Left cardiac atrium (tissue), 4 donors: ENCODE measurements at regions not wholly inside any gene's neighbourhood (a gene's known extent, or its start where the extent isn't known, plus 50 kb on each side); places are given as distances from the start of the nearest gene placed in this dataset.
A peak's percentile ranks its signal among the peaks of the same experiment; 100 is the strongest.
"Not testable (repeated sequence)": the region's sequence is repeated elsewhere in the genome, so short reads cannot be mapped to it uniquely, and the experiment has no call there.

ENCODE experiments used
- ATAC-seq, 2 donors: fragments of 200-7000 bp; cut with Tn5 transposase; one replicate each; pipeline ENCODE4 v1.9.1; 2020; ENCODE audit warnings: mild to moderate bottlenecking in 2 of 2, moderate library complexity in 2 of 2
- DNase-seq: peaks from one replicate; pipeline ENCODE4 v3.0.0-alpha.2; 2020
- intact Hi-C, 2 donors: fragments of 100-400 bp; cut with DNase I; formaldehyde crosslinking; loops; one replicate each; pipeline versions ENCODE4 v1.14.1 to v1.15.1; 2022 to 2023
- donor health status: DM: no; HTN: yes; CAD: no.
- donor health status: DM: no; HTN: yes; CAD: no; lungs with severe emphysema.
- donor health status: DM: yes; HTN: yes; CAD: no.
- donor health status: Dilated cardiomyopathy.

DNA sequence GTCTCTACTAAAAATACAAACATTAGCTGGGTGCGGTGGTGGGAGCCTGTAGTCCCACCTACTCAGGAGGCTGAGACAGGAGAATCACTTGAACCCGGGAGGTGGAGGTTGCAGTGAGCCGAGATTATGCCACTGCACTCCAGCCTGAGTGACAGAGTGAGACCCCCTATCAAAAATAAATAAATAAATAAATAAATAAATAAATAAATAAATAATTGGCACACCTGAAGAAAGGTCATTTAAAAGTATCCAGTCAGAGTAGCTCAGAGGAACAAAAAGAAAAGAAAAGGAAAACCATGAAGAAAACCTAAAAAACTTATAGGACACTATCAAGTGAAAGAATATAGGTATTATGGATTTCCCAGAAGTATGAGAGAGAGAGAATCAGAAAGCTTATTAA is 330.1 kb upstream of the AR start:
- ATAC-seq, DNase-seq, intact Hi-C loops: not testable (repeated sequence)

DNA sequence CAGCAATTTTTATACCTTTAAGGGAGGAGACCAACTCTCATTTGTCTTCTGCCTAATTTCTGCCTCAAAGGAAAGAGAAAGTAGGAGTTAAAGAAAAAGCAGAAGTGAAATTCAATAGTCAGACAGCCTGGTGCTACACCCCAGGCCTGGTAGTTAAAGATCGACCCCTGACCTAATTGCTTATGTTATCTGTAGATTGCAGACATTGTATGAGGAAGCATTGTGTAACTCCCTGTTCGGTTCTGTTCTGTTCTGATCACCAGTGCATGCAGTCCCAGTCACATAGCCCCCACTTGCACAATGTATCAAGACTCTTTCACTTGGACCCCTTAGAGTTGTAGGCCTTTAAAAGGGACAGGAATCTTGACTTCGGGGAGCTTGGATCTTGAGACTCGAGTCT is 335.9 kb upstream of the AR start:
- intact Hi-C loops: no loop called here
- ATAC-seq (no peak), DNase-seq (no peak)

DNA sequence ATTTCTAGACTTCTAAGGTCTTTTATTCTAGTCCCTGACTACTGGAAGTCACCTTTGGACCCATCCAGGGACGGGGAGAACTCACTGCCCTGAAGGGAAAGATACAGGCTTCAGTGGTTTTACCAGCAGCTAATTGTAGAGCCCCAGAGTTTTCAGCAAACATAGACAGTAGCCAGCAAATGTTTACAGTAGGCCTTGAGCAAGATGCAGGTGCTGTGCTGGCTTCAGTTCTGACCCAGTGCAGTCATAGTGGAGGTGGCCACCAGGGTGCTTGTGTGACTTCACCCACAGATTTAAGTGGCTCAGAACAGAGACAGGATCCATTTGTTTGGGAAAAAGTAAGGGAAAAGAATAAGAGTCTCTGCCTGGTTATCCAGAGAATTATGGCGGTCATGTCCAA is 384.4 kb upstream of the AR start:
- ATAC-seq: no peak
- intact Hi-C loops: no loop called here
- DNase-seq: no peak

DNA sequence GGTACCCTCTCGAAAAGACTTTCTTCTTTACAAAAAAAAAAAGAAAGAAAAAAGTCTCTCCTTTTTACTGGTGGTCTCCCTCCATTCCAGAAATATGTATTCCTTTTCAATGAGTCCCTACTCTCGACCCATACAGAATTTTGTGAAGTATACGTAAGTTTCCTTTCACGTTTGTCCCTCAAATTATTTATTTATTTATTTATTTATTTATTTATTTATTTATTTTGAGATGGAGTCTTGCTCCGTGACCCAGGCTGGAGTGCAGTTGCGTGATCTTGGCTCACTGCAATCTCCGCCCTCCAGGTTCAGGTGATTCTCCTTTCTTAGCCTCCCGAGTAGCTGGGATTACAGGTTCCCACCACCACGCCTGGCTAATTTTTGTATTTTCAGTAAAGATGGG is 429.2 kb upstream of the AR start:
- intact Hi-C loops: no loop called here
- ATAC-seq (no peak), DNase-seq (no peak)

DNA sequence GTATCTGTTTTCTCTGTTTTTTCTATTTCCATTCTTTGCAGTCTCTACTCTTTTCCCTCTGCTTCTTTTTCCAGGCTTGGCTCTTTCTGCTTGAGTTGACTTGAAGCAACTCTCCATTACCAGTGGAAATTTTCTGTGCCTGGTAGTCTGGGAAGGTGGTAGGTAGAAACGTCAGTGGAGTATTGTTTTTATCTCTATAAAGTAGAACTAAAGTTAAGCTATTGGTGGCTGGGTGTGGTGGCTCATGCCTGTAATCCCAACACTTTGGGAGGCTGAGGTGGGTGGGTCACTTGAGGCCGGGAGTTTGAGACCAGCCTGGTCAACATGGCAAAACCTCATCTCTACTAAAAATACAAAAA is 438.1 kb upstream of the AR start:
- DNase-seq: no peak
- no peak for ATAC-seq
- intact Hi-C loops: no loop called here

DNA sequence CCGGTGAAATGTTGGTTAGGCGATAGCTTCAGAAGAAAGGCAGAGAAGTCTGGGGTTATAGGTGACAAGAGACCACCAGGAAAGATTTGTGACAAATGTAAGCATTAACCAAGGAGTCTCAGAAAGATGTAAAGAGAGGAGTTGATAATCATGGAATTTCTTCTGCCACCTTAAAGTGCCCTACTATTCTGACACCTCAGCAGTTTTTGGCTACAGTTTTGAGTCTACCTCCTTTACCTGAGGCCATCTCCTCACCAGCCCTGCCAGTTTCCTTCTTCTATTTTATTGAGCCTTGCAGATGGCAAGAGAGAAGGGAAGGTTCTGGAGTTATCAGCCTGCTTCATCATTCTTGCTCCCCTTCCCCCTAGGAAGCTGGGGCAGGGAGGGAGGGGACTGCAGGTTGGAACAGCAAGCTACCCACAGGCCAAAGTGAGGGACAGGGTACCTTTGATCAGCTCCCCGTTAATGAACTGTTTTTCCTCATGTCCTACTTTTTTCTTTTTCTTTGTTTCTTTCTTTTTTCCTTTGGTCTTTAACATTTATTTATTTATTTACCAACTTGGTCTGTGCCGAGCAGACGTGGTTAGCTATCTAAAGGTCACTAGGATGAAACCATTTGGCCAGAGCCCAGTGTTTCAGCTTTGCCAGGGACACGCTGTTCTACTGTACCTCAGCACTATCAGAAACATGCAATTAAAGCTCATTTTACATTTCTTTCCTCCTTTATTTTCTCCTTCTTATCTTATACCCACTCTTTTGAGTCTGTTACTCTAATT is 438.7 kb upstream of the AR start:
- intact Hi-C loops: no loop called here
- peak in 1 of 2 donors; percentile 59 for ATAC-seq
- peak; percentile 18 for DNase-seq

DNA sequence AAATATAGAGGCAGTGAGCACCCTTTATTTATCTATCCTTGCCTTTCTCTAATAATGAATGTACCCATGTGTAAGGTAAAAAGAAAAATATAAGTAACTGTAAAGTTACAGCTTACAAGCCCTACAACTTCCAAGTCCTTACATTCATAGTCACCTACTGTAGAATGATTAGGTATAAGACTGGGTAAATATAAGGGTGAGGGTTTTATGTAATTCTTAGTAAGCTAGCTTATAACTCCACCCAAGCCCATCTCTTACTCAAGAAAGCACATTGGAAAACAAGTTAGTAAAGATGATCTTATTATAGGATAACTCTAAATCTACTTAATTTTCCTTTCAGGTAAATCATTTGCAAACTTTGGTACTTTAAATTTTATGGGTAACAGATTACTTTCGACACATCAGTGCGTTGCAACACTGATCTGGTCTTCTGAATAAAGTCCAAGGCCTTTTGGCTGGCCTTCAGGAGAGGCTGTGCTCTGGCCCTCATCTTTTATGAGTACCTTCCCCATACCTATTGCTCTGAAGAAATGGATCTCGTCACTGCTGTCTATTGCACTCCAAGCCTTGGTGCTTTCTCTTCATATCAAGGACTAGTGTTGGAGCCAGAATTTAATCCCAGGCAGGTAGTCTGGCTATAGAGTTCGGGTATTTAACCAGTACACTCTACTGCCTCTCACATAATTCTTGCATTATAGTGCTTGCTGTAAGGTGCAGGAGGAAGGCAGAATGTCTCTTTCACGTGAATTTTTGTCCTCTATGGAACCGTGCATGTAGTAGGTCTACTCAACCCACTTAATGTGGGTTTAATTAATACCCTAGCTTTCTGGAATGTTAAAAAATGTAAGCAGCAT is 443.6 kb upstream of the AR start:
- DNase-seq (no peak), ATAC-seq (no peak)
- intact Hi-C loops: no loop called here

DNA sequence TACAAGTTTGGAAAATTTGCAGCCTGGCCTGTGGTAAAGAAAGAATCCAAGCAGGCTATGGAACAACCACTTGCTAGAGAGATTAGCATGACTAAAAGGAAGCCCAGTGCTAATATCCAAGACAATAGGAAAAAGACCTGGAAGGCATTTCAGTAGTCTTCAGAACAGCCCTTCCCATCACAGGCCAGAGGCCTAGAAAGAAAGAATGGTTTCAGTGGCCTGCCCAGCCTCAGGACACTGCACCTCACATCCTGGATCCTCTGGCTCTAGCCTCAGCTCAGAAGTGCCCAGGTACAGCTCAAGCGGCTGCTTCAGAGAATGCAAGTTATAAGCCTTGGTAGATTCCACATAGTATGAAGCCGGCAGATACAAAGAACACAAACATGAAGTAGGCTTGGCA is 449.8 kb upstream of the AR start:
- DNase-seq (no peak), ATAC-seq (no peak)
- intact Hi-C loops: no loop called here

DNA sequence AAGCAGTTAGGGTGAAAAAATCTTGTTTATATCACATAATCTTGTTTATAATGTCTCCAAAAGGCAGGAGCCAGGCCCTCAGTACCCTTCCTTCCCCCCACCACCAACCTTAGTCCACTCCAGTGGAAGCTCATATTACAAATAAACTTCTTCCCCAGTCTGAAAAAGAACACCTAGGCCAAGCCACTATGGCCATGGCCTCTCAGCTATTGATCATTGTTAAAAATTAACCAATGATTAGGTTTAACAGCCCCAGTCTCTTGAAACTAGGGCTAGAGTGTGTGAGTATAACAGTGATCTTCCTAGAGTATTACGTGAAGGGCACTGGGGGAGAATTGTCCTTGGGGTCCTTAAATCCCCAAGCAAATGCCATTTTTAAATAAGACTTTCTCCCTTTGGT is 411.9 kb upstream of the EDA2R start:
- ATAC-seq (no peak), DNase-seq (no peak)
- intact Hi-C loops: no loop called here

DNA sequence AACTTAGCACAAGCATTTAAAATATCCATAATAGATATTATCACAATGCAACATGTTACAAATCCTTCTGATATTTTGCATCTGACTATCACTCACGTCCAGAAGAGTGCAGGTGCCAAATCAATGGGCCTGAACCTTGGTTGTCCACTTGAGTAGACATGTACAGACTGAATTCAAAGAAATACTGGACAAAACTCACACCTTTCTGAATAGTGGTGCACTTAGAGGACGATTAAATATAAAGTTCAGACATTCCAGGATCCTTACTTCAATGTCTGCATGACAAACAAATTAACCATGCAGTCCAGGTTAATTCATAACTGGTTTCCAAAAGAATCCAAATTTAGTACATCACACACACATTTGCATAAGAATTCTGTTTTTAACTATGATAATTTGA is 406.0 kb upstream of the EDA2R start:
- ATAC-seq (no peak), DNase-seq (no peak)
- intact Hi-C loops: no loop called here

DNA sequence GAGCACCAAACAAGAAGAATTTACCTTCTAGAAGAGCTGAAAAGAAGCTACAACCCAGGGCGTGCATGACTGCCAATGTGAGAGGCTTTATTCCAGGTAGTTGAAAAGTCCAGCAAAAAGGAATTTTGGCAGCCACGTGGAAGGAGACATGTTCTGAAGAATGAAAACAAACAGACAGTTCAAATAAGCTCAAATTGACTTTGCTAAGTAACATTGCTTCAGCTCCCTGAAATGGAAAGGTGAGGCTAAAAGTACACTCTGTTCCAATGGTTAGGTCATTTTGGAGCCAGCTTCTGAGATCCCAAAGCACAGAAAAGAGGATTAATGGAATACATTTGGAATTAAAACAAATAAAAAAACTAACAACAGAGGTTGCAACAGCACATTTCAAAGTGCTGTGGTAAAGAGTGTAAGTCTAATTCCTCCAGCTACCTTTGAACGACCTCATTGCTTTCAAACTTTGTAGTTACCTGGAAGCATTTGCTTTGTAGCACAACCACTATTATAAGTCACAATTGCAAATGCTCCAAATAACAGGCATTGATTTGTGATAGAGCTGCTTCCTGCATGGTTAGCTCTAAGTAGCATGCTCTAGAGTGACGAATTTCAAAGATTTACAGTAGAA is 405.3 kb upstream of the EDA2R start:
- DNase-seq: no peak
- intact Hi-C loops: no loop called here
- ATAC-seq: no peak

DNA sequence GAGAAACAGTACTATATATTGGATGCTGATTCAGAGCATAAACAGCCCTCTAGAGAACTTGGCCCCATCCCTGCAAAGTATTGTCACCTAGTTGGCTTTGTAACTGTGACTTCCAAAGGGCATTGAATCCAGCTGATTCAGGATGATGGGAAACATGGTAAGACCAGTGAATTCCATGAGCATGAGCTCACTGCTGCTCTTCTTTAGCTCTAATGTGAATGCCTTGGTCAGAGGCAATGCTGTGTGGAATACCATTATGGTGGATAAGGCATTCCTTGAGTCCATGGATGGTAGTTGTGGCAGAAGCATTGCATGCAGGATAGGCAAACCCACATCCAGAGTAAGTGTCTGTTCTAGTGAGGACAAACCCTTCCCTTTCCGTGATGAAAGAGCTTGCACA is 365.6 kb upstream of the EDA2R start:
- no peak for ATAC-seq
- DNase-seq: no peak

DNA sequence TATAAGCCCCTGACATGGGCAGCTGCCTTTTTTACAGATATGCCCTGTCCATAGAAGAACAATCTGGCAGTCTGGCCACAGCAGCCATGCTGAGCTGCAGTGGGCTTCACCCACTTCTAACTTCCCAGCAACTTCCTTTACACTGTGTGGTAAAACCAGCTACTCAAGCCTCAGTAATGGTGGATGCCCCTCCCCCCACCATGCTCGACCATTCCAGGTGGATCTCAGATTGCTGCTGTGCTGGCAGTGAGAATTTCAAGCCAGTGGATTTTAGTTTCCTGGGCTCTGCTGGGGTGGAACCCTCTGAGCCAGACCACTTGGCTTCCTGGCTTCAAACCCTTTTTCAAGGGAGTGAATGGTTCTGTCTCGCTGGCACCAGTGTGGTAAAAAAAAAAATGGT is 355.9 kb upstream of the EDA2R start:
- DNase-seq (no peak), ATAC-seq (no peak)
- intact Hi-C loops: no loop called here

More for the DNA sequence above, 365.6 kb upstream of the EDA2R start:
- intact Hi-C loops: no loop called here

DNA sequence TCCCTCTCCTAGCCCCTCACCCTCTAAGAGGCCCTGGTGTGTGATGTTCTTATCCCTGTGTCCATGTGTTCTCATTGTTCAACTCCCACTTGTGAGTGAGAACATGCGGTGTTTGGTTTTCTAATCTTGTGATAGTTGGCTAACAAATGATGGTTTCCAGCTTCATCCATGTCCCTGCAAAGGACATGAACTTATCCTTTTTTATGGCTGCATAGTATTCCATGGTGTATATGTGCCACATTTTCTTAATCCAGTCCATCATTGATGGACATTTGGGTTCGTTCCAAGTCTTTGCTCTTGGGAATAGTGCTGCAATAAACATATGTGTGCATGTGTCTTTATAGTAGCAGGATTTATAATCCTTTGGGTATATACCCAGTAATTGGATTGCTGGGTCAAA is 353.2 kb upstream of the EDA2R start:
- intact Hi-C loops, DNase-seq, ATAC-seq: not testable (repeated sequence)

DNA sequence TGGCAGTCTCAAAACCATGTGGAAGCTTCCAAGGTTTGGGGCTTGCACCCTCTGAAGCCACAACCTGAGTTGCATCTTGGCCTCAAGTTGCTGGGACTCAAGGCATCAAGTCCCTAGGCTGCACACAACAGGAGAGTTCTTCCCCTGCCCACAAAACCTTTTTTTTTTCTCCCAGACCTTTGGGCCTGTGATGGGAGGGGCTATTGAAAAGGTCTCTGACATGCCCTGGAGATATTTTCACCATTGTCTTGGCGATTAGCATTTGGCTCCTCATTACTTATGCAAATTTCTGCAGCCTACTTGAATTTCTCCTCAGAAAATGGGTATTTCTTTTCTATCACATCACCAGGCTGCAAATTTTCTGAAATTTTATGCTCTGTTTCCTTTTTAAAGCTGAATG is 349.5 kb upstream of the EDA2R start:
- intact Hi-C loops: no loop called here
- DNase-seq (no peak), ATAC-seq (no peak)

DNA sequence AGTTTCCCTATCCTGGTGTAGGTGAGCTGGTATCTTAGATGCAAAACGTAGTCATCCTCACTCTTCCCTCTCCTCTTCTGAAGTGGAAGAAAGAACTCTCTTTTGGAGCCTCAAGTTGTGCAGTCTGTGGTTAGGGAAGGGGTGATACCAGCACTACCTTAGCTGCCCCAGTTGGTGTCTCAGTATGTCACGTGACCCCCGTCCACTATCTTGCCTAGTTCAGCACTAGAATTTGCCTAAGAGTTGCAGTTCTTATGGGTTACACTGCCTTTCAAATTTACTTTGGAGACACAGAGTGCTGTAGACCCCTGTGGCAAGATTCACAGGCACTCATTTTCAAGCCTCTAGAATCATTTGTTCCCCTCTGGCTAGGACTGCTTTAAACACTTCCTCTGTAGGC is 322.8 kb upstream of the EDA2R start:
- intact Hi-C loops: no loop called here
- ATAC-seq (no peak), DNase-seq (no peak)

DNA sequence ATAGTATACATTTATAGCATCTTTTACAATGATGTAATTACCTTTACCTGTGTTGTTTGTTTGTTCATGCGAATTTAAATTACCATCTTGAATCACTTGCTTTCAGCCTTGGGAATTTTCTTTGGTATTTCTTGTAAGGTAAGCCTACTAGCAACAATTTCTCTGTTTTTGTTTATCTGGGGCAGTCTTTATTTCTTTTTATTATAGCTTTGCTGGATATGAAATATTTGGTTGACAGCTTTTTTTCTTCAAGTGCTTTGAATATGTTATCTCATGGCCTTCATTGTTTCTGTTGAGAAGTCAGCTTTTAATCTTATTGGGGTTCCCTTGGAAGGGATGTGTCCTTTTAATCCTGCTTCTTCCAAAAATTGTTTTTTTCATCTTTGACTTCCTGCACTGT is 292.8 kb upstream of the EDA2R start:
- ATAC-seq (no peak), DNase-seq (no peak)
- intact Hi-C loops: no loop called here

DNA sequence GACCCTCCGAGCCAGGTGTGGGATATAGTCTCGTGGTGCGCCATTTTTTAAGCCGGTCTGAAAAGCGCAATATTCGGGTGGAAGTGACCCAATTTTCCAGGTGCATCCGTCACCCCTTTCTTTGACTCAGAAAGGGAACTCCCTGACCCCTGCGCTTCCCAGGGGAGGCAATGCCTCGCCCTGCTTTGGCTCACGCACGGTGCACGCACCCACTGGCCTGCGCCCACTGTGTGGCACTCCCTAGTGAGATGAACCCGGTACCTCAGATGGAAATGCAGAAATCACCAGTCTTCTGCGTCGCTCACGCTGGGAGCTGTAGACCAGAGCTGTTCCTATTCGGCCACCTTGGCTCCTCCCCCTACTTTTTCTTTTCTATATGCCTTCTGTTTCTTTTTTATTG is 291.6 kb upstream of the EDA2R start:
- intact Hi-C loops, ATAC-seq, DNase-seq: not testable (repeated sequence)

DNA sequence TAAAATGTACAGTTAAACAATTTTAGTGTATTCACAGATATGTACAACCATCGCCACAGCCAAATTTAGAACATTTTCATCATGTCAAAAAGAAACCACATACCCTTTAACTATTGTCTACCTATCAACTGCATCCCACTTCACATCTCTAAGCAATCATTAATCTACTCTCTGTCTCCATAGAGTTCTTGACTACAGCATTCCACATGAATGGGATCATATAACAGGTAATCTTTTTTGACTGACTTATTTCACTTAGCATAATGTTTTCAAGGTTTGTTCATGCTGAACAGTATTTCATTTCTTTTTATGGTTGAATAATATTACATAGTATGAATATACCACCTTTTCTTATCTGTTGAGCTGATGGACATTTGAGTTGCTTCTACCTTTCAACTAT is 281.4 kb upstream of the EDA2R start:
- ATAC-seq (peak in 1 of 2 donors; percentile 22), DNase-seq (no peak)
- intact Hi-C loops: no loop called here

DNA sequence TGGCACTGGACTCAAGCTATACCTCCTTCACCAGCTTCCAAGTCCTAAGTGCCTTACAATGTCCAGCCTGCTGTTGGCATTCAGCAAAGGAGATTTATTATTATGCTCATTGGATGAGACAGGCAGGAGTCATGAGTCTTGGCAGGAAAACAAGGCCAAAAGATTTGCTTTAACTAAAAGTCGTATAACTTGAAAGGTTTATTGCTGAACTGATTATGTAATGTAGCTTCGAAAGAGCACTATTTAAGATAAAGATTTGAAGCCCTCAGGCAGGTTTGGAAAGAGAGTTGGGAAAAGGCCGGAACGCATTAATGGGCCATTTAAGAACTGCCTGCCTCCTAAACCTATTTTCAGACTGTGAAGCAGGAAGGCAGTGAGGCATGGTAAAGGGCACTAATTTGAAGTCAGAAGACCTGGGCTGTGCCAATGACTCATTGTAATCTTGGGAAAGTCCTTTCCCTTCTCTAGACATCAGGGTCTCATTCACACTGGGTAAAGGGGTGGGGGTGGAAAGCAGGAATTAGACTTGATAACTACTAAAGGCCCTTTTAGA is 280.5 kb upstream of the EDA2R start:
- ATAC-seq (no peak), DNase-seq (no peak)
- intact Hi-C loops: no loop called here
